ENCODE measurements at regions not wholly inside any gene's neighbourhood (a gene's known extent, or its start where the extent isn't known, plus 50 kb on each side); places are given as distances from the start of the nearest gene placed in this dataset.

- H3K4me1 ChIP-seq (ENCODE audit: control insufficient read depth in 2 of 2, insufficient read depth in 2 of 2, low read length in 2 of 2): no peaks in the 10 kb centered on the region
- no peaks in the 10 kb centered on the region for H3K36me3 ChIP-seq (ENCODE audit: control insufficient read depth in 2 of 3, insufficient read depth in 3 of 3, low read length in 3 of 3)
- H3K27me3 Mint-ChIP-seq: no peaks in the 10 kb centered on the region
- no peaks in the 10 kb centered on the region for H3K27me3 ChIP-seq (ENCODE audit: control insufficient read depth in 2 of 2, insufficient read depth in 2 of 2, low read length in 2 of 2)
- H3K27ac ChIP-seq (ENCODE audit: low read depth, low read length): no peak overlapping the region
- no peaks in the 10 kb centered on the region for H3K9me3 ChIP-seq (ENCODE audit: control insufficient read depth in 2 of 3, low read length in 3 of 3)
- no peaks in the 10 kb centered on the region for H3K4me1 Mint-ChIP-seq
- peaks cover 0 to 7% (median 0%) of the 10 kb centered on the region in 5 donors for H3K36me3 Mint-ChIP-seq
- H3K9me3 Mint-ChIP-seq: peaks cover 0 to 17% (median 4%) of the 10 kb centered on the region in 11 donors
- ATAC-seq: no peak
- no peak for DNase-seq
- POLR2A ChIA-PET: no interaction called here
- no peak overlapping the region for H3K4me3 ChIP-seq (ENCODE audit: low read length)
- intact Hi-C loops (cut with micrococcal nuclease): no loop called here
- CTCF ChIA-PET: no interaction called here
- H3K27ac Mint-ChIP-seq: no peak overlapping the region
- no peak overlapping the region for H3K4me3 Mint-ChIP-seq
Measured at GRCh38 chr9:12874395-12874794, 99.6 kb downstream of the LURAP1L start.

GRCh38 chr9:12875191-12875590 lies 100.4 kb downstream of the LURAP1L start:
- H3K4me3 Mint-ChIP-seq: no peak overlapping the region
- H3K27me3 Mint-ChIP-seq: no peaks in the 10 kb centered on the region
- H3K27ac ChIP-seq (ENCODE audit: low read depth, low read length): no peak overlapping the region
- ChIA-PET CTCF (interaction anchor here (0.6 kb wide), 1 partner anchor 1148 kb away, joined by 3 read pairs; no protein-coding TSS in a partner anchor), POLR2A (no interaction called here)
- H3K4me1 ChIP-seq (ENCODE audit: control insufficient read depth in 2 of 2, insufficient read depth in 2 of 2, low read length in 2 of 2): no peaks in the 10 kb centered on the region
- no peak for ATAC-seq
- H3K9me3 ChIP-seq (ENCODE audit: control insufficient read depth in 2 of 3, low read length in 3 of 3): no peaks in the 10 kb centered on the region
- H3K4me1 Mint-ChIP-seq: no peaks in the 10 kb centered on the region
- H3K36me3 Mint-ChIP-seq: peaks cover 0 to 4% (median 0%) of the 10 kb centered on the region in 5 donors
- H3K36me3 ChIP-seq (ENCODE audit: control insufficient read depth in 2 of 3, insufficient read depth in 3 of 3, low read length in 3 of 3): no peaks in the 10 kb centered on the region
- H3K27me3 ChIP-seq (ENCODE audit: control insufficient read depth in 2 of 2, insufficient read depth in 2 of 2, low read length in 2 of 2): no peaks in the 10 kb centered on the region
- no peak overlapping the region for H3K4me3 ChIP-seq (ENCODE audit: low read length)
- intact Hi-C loops (cut with micrococcal nuclease): no loop called here
- H3K27ac Mint-ChIP-seq: no peak overlapping the region
- H3K9me3 Mint-ChIP-seq: peaks cover 0 to 15% (median 3%) of the 10 kb centered on the region in 11 donors
- DNase-seq: no peak

GRCh38 chr9:12876872-12877271 lies 102.1 kb downstream of the LURAP1L start:
- POLR2A ChIA-PET: no interaction called here
- intact Hi-C loops (cut with micrococcal nuclease): no loop called here

GRCh38 chr9:12878351-12878978 lies 103.6 kb downstream of the LURAP1L start:
- no peaks in the 10 kb centered on the region for H3K36me3 ChIP-seq (ENCODE audit: control insufficient read depth in 2 of 3, insufficient read depth in 3 of 3, low read length in 3 of 3)
- no peaks in the 10 kb centered on the region for H3K27me3 ChIP-seq (ENCODE audit: control insufficient read depth in 2 of 2, insufficient read depth in 2 of 2, low read length in 2 of 2)
- ATAC-seq (no peak), DNase-seq (no peak)
- Mint-ChIP-seq H3K27me3 (no peaks in the 10 kb centered on the region), H3K9me3 (peaks cover 0 to 19% (median 2%) of the 10 kb centered on the region in 11 donors), H3K27ac (no peak overlapping the region), H3K4me1 (no peaks in the 10 kb centered on the region), H3K36me3 (no peaks in the 10 kb centered on the region), H3K4me3 (no peak overlapping the region)
- intact Hi-C loops (cut with micrococcal nuclease): no loop called here
- H3K27ac ChIP-seq (ENCODE audit: low read depth, low read length): no peak overlapping the region
- ChIA-PET CTCF (no interaction called here), POLR2A (no interaction called here)
- H3K4me3 ChIP-seq (ENCODE audit: low read length): no peak overlapping the region
- no peaks in the 10 kb centered on the region for H3K4me1 ChIP-seq (ENCODE audit: control insufficient read depth in 2 of 2, insufficient read depth in 2 of 2, low read length in 2 of 2)
- H3K9me3 ChIP-seq (ENCODE audit: control insufficient read depth in 2 of 3, low read length in 3 of 3): peaks cover 0 to 3% (median 0%) of the 10 kb centered on the region in 3 experiments

More at GRCh38 chr9:12876872-12877271, 102.1 kb downstream of the LURAP1L start:
- Histone ChIP-seq H3K4me3 (ENCODE audit: low read length) (no peak overlapping the region), H3K27ac (ENCODE audit: low read depth, low read length) (no peak overlapping the region), H3K4me1 (ENCODE audit: control insufficient read depth in 2 of 2, insufficient read depth in 2 of 2, low read length in 2 of 2) (no peaks in the 10 kb centered on the region), H3K27me3 (ENCODE audit: control insufficient read depth in 2 of 2, insufficient read depth in 2 of 2, low read length in 2 of 2) (no peaks in the 10 kb centered on the region), H3K36me3 (ENCODE audit: control insufficient read depth in 2 of 3, insufficient read depth in 3 of 3, low read length in 3 of 3) (no peaks in the 10 kb centered on the region), H3K9me3 (ENCODE audit: control insufficient read depth in 2 of 3, low read length in 3 of 3) (no peaks in the 10 kb centered on the region)
- Mint-ChIP-seq H3K4me3 (no peak overlapping the region), H3K27ac (no peak overlapping the region), H3K36me3 (peaks cover 0 to 4% (median 0%) of the 10 kb centered on the region in 5 donors), H3K27me3 (no peaks in the 10 kb centered on the region), H3K4me1 (no peaks in the 10 kb centered on the region), H3K9me3 (peaks cover 0 to 18% (median 2%) of the 10 kb centered on the region in 11 donors)
- no peak for DNase-seq
- ATAC-seq: no peak
- CTCF ChIA-PET: no interaction called here

GRCh38 chr9:12879961-12880360 lies 105.1 kb downstream of the LURAP1L start:
- H3K36me3 ChIP-seq (ENCODE audit: control insufficient read depth in 2 of 3, insufficient read depth in 3 of 3, low read length in 3 of 3): no peaks in the 10 kb centered on the region
- H3K4me3 Mint-ChIP-seq: no peak overlapping the region
- H3K4me1 ChIP-seq (ENCODE audit: control insufficient read depth in 2 of 2, insufficient read depth in 2 of 2, low read length in 2 of 2): no peaks in the 10 kb centered on the region
- H3K27ac Mint-ChIP-seq: no peak overlapping the region
- no peaks in the 10 kb centered on the region for H3K36me3 Mint-ChIP-seq
- H3K27me3 ChIP-seq (ENCODE audit: control insufficient read depth in 2 of 2, insufficient read depth in 2 of 2, low read length in 2 of 2): no peaks in the 10 kb centered on the region
- ATAC-seq (no peak), DNase-seq (no peak)
- H3K27ac ChIP-seq (ENCODE audit: low read depth, low read length): no peak overlapping the region
- H3K4me3 ChIP-seq (ENCODE audit: low read length): no peak overlapping the region
- H3K27me3 Mint-ChIP-seq: no peaks in the 10 kb centered on the region
- H3K9me3 Mint-ChIP-seq: peaks cover 0 to 19% (median 2%) of the 10 kb centered on the region in 11 donors
- ChIA-PET CTCF (no interaction called here), POLR2A (interaction anchor here (0.6 kb wide), 1 partner anchor 152 kb away, joined by 4 read pairs; no protein-coding TSS in a partner anchor)
- intact Hi-C loops (cut with micrococcal nuclease): no loop called here
- peaks cover 0 to 3% (median 0%) of the 10 kb centered on the region in 3 experiments for H3K9me3 ChIP-seq (ENCODE audit: control insufficient read depth in 2 of 3, low read length in 3 of 3)
- H3K4me1 Mint-ChIP-seq: no peaks in the 10 kb centered on the region

- no peaks in the 10 kb centered on the region for H3K36me3 ChIP-seq (ENCODE audit: control insufficient read depth in 2 of 3, insufficient read depth in 3 of 3, low read length in 3 of 3)
- H3K4me1 Mint-ChIP-seq: no peaks in the 10 kb centered on the region
- no peak for ATAC-seq
- no peaks in the 10 kb centered on the region for H3K27me3 Mint-ChIP-seq
- no peak overlapping the region for H3K27ac ChIP-seq (ENCODE audit: low read depth, low read length)
- no peaks in the 10 kb centered on the region for H3K36me3 Mint-ChIP-seq
- no peak overlapping the region for H3K4me3 ChIP-seq (ENCODE audit: low read length)
- peaks cover 0 to 3% (median 0%) of the 10 kb centered on the region in 3 experiments for H3K9me3 ChIP-seq (ENCODE audit: control insufficient read depth in 2 of 3, low read length in 3 of 3)
- intact Hi-C loops (cut with micrococcal nuclease): no loop called here
- ChIA-PET CTCF (no interaction called here), POLR2A (no interaction called here)
- no peak overlapping the region for H3K27ac Mint-ChIP-seq
- peaks cover 0 to 19% (median 2%) of the 10 kb centered on the region in 11 donors for H3K9me3 Mint-ChIP-seq
- H3K4me3 Mint-ChIP-seq: no peak overlapping the region
- no peak for DNase-seq
- H3K4me1 ChIP-seq (ENCODE audit: control insufficient read depth in 2 of 2, insufficient read depth in 2 of 2, low read length in 2 of 2): no peaks in the 10 kb centered on the region
- no peaks in the 10 kb centered on the region for H3K27me3 ChIP-seq (ENCODE audit: control insufficient read depth in 2 of 2, insufficient read depth in 2 of 2, low read length in 2 of 2)
Measured at GRCh38 chr9:12880406-12881015, 105.7 kb downstream of the LURAP1L start.

- no peak for DNase-seq
- no peaks in the 10 kb centered on the region for H3K4me1 ChIP-seq (ENCODE audit: control insufficient read depth in 2 of 2, insufficient read depth in 2 of 2, low read length in 2 of 2)
- ChIA-PET POLR2A (no interaction called here), CTCF (no interaction called here)
- no peaks in the 10 kb centered on the region for H3K36me3 ChIP-seq (ENCODE audit: control insufficient read depth in 2 of 3, insufficient read depth in 3 of 3, low read length in 3 of 3)
- intact Hi-C loops (cut with micrococcal nuclease): no loop called here
- no peak overlapping the region for H3K27ac ChIP-seq (ENCODE audit: low read depth, low read length)
- no peak for ATAC-seq
- Mint-ChIP-seq H3K9me3 (peaks cover 0 to 19% (median 5%) of the 10 kb centered on the region in 11 donors), H3K27me3 (no peaks in the 10 kb centered on the region), H3K27ac (no peak overlapping the region), H3K4me1 (no peaks in the 10 kb centered on the region), H3K4me3 (no peak overlapping the region), H3K36me3 (peaks cover 0 to 7% (median 0%) of the 10 kb centered on the region in 5 donors)
- H3K27me3 ChIP-seq (ENCODE audit: control insufficient read depth in 2 of 2, insufficient read depth in 2 of 2, low read length in 2 of 2): no peaks in the 10 kb centered on the region
- no peak overlapping the region for H3K4me3 ChIP-seq (ENCODE audit: low read length)
- peaks cover 0 to 3% (median 0%) of the 10 kb centered on the region in 3 experiments for H3K9me3 ChIP-seq (ENCODE audit: control insufficient read depth in 2 of 3, low read length in 3 of 3)
Measured at GRCh38 chr9:12882430-12882829, 107.6 kb downstream of the LURAP1L start.

Measured in naive thymus-derived CD4-positive, alpha-beta T cell (primary cell).